ENCODE measurements at regions not wholly inside any gene's neighbourhood (a gene's known extent, or its start where the extent isn't known, plus 50 kb on each side); places are given as distances from the start of the nearest gene placed in this dataset.

- TF ChIP-seq, protein P1, sequence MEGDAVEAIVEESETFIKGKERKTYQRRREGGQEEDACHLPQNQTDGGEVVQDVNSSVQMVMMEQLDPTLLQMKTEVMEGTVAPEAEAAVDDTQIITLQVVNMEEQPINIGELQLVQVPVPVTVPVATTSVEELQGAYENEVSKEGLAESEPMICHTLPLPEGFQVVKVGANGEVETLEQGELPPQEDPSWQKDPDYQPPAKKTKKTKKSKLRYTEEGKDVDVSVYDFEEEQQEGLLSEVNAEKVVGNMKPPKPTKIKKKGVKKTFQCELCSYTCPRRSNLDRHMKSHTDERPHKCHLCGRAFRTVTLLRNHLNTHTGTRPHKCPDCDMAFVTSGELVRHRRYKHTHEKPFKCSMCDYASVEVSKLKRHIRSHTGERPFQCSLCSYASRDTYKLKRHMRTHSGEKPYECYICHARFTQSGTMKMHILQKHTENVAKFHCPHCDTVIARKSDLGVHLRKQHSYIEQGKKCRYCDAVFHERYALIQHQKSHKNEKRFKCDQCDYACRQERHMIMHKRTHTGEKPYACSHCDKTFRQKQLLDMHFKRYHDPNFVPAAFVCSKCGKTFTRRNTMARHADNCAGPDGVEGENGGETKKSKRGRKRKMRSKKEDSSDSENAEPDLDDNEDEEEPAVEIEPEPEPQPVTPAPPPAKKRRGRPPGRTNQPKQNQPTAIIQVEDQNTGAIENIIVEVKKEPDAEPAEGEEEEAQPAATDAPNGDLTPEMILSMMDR (IDR thresholded peaks at IDR 0.05; ENCODE audit: insufficient read depth, missing control alignments), result peak; percentile 95
- DNase-seq (ENCODE audit: insufficient read length, low spot score) (no peak), FAIRE-seq (no peak)
Observed at GRCh38 chr1:209354111-209354839, 229.2 kb upstream of the CAMK1G start.

DNA sequence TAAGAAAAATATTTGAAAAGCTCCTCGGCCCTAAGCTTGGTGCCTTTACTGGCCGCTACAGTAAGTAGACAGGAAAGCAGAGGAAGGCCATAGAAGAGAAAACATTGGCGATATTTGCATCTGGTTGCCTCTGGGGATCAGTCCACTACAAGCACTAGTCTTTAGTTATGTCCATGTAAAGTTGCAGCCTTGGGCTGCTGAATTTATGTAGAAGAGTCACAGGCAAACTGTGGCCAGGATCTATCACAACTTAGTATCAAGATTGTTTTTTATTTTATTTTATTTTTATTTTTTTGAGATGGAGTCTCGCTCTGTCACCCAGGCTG lies 228.7 kb upstream of the CAMK1G start:
- FAIRE-seq, result no peak
- DNase-seq (ENCODE audit: insufficient read length, low spot score), result no peak
- TF ChIP-seq, protein P1 (IDR thresholded peaks at IDR 0.05; ENCODE audit: insufficient read depth, missing control alignments), result no peak

- FAIRE-seq (no peak), DNase-seq (ENCODE audit: insufficient read length, low spot score) (no peak)
- TF ChIP-seq, protein P1 (IDR thresholded peaks at IDR 0.05; ENCODE audit: insufficient read depth, missing control alignments), result no peak
Observed at GRCh38 chr1:209355415-209355814, 228.1 kb upstream of the CAMK1G start.

DNA sequence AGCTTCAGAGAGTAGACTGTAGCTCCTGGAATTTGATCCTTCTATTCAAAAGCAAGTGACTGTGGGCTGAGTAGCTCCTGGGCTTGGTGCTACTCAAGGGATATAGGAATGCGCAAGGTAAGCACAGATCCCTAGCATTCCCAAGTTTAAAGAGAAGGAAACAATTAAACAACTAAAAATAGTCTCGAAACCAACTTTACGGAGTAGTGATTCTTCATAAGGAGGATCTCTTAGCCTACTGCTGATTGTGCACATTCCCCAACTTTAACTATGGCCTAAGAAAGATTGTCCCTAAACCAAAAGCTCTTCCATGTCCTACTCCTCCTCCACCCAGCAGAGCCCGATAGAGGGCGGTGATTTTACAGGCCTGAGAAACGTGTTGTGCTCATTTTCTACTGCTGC lies 226.5 kb upstream of the CAMK1G start:
- DNase-seq (ENCODE audit: insufficient read length, low spot score) (no peak), FAIRE-seq (no peak)
- TF ChIP-seq, protein P1 (IDR thresholded peaks at IDR 0.05; ENCODE audit: insufficient read depth, missing control alignments), result no peak

GRCh38 chr1:209363112-209363511 lies 220.4 kb upstream of the CAMK1G start:
- TF ChIP-seq, protein P1 (IDR thresholded peaks at IDR 0.05; ENCODE audit: insufficient read depth, missing control alignments), result no peak
- DNase-seq (ENCODE audit: insufficient read length, low spot score), result no peak
- no peak for FAIRE-seq

GRCh38 chr1:209364716-209365115 lies 218.8 kb upstream of the CAMK1G start:
- DNase-seq (ENCODE audit: insufficient read length, low spot score), result no peak
- TF ChIP-seq, protein P1 (IDR thresholded peaks at IDR 0.05; ENCODE audit: insufficient read depth, missing control alignments), result no peak
- no peak for FAIRE-seq

- FAIRE-seq, result no peak
- DNase-seq (ENCODE audit: insufficient read length, low spot score), result no peak
- TF ChIP-seq, protein P1 (IDR thresholded peaks at IDR 0.05; ENCODE audit: insufficient read depth, missing control alignments), result no peak
Observed at GRCh38 chr1:209367061-209367772, 216.3 kb upstream of the CAMK1G start.
